Stimulated activated CD4-positive, alpha-beta T cell treated with anti-CD3 and anti-CD28 coated beads, Interleukin-4, amount 100 ng/mL, for 4 hours (primary cell): ENCODE measurements at regions not wholly inside any gene's neighbourhood (a gene's known extent, or its start where the extent isn't known, plus 50 kb on each side); places are given as distances from the start of the nearest gene placed in this dataset.

Source experiments
- DNase-seq, 2 experiments: peaks; one replicate each; pipeline ENCODE4 v3.0.0-alpha.2; 2020

DNA sequence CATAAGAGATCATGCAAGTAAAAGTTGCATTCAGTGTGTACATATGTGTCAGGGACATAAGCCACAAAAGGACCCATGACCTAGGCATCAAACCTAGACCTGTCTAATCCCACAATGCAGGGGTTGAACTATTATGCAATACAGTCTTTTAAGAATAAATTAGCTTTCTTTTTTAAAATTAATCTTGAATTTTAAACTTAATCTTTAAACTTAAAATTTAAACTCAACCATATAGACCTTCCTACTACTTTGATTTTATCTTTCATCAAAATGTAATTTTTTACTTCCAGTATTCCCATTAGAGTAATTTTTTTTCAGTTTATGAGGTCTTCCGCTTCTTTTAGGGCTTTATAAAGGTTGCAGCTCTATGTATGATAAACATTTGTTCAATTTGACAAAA, 702.9 kb downstream of the SUCLG1 start:
- no peak for DNase-seq

DNA sequence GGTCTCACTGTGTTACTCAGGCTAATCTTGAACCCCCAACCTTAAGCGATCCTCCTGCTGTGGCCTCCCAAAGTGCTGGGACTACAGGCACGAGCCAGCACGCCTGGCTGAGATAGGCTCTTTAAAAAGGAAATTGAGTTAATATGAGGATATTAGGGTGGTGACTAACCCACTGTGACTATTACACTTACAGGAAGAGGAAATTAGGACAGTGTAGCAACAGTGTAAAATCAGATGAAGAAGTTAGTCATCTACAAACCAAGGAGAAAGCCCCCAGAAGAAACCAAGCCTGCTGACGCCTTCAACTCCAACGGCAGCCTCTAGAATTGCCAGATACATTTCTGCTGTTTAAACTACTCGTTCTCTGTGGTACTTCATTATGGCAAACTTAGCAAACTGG, 711.9 kb downstream of the SUCLG1 start:
- DNase-seq = no peak

DNA sequence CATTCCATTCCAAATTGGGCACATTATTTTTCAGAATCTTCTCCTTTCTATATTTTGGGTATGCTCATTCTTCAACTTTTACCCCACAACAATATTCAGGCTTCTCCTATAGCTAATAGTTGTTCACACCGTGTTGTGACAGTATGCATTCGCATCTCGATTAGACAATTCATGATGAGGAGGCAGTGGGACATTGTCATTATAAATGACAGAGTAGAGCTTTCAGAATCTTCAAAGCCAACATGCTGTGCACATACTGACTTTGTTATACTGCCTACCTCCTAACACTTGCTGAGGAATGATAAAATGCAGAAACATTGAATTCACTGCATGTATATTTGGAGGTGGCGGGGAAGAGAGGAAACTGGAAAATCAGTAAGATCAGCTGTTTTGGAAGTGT, 714.2 kb downstream of the SUCLG1 start:
- DNase-seq = no peak

DNA sequence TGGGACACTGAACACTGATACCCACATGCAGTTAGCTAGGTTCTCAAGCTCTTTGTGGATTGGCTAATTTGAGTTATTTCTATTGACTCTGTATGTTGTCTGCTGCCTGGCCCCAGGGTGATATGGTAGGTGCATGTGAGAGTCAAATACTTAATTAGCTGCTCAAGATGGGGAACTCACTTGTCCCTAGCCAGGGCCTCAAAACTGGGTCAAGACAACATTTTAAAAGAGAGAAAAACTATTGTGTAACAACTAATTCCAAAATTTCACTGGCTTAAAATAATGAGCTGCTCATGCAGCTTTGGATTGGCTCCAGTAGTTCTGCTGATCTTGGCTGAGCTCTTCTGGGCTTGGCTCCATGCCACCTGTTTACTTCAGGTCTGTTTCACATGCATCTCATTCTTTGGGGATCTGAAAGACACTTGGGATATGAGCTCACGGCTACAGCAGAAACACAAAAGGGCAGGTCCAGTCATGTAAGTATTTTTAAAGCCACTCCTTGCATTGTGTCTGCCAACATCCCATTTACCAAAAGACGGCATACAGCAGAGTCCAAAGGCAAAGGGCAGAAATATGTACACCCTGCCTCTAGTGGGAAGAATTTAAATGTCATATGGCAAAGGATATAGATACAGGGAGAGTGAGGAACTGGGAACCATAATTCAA, 716.8 kb downstream of the SUCLG1 start:
- DNase-seq = no peak

- no peak for DNase-seq
Measured at GRCh38 chr2:83730223-83730622, 728.9 kb downstream of the SUCLG1 start.

GRCh38 chr2:83725735-83726134, 733.3 kb downstream of the SUCLG1 start:
- DNase-seq = no peak

DNA sequence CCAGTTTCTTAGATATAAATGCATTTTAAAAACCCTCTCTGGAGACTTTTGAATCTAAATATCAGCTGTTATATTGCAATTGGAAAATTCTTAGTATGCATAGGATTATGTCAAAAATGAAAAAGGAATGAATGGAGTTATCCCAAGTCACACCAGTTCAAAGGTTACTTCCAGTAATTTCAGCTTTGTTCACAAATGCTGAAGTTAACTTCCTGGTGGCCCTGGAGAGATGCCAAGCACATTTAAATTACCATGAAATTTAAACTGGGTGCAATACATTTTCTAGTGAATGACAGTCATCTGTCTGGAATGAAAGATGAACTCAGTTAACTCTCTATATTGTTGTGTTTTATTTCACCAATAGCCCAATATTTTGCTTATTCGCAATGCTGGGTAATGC, 753.9 kb downstream of the SUCLG1 start:
- no peak for DNase-seq

DNA sequence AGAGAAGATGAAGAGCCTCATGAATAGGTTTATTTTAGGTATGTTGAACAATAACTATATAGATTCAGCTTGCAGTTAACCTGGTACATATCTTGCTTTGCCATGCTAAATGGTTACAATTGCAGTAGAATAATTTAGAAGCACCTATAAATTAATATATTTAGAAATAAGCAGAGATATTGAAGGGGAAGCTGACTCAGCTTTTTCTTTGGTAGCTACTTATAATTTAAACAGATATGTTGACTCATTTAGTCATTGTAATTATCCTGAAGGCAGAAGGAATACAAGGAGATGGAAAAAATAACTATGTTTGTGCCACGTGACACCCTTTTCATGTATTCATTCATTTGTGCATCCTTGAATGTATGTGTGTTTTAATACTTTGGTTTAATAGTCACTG, 755.5 kb downstream of the SUCLG1 start:
- DNase-seq = no peak

GRCh38 chr2:83696838-83697237, 762.2 kb downstream of the SUCLG1 start:
- no peak for DNase-seq

DNA sequence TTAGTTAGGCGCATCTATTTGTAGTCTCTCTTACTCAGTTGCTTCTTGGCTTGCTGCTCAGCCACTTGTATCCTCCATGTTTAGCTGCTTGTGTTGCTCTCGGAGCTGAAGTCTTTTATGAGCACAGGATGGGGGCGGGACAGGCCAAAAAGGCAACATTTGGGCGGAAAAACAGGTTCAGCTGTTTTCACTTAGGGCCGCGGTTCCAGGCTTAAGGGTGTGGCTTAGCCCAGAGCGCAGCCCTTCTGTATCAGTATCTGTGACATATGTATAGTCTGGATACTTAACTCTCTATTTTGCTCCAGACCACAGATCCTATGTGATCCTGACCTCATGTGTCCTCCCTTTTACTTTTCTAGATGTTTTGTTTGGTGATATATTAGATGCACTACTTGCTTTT, 763.5 kb downstream of the SUCLG1 start:
- DNase-seq = no peak

DNA sequence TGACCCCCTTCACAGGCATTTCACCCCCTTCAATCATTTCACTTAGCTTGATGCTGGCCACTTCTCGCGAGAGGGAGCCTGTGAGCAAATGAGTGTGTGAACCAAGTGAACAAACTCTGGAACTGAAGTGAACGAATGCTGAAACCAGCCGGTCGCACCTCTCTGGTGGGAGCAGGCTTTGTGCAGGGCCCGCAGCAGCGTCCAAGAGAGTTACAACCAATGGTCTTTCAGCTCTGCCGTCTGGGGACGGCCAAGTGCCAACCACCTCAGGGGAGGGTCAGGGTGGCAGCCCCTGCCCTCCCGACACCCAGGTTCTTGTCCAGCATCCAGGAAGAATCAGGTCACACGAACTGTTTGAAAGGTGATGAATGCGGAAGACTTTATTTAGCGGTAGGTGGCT, 764.0 kb downstream of the SUCLG1 start:
- no peak for DNase-seq

DNA sequence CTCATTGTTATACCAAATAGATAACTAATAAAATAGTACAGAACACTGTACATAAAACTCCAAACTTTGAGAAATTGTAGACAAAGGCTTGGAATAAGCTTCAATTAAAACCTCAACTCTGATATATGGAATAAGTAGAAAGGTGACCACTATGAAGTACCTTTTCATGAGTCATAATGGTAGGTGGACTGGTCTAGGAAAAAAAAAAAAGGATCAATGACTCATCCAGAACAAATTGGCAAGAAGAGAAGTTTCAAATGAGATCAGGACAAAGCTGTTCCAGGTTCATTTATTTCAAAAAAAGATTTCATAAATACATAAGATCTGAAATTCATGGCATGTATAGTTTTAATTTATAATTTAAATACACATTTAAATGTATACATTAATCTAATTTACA, 769.7 kb downstream of the SUCLG1 start:
- no peak for DNase-seq

- DNase-seq = no peak
Measured at GRCh38 chr2:83686863-83687262, 772.2 kb downstream of the SUCLG1 start.

DNA sequence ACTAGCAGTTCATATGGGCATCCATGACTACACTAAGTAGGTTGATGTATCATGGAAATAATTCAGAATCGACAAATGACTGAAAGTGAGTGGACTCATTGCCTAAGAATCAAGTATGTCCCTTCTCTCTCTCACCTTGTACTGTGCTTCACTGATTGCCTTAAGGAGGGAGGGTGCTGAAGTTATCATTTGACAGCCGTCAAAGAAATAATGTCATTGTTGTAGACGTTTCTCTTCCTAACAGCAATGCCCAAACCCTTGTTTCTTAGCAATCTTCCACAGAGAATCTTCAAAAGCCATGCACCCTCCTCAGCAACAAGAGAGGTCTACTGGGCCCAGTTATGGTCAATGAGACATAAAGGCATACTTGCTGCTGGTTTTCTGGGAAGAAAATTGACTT, 785.0 kb downstream of the SUCLG1 start:
- DNase-seq = no peak

DNA sequence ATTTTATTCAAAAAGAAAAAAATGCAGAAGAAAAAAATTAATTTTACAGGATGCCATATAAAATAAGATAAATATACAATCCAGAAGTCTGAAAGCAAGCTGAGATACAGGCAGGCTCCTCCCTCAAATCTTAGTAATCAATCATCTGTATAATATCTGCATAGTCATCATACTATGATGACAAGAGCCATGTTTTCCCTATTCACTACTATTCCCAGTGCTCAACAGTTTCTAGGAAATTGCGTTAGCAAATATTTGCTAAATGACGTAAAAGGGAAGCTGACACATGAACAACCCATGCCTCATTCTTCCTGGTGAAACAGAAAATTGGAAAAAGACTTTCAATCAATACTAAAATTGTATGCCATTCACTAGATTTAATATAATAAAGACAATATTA, 793.2 kb downstream of the SUCLG1 start:
- no peak for DNase-seq

DNA sequence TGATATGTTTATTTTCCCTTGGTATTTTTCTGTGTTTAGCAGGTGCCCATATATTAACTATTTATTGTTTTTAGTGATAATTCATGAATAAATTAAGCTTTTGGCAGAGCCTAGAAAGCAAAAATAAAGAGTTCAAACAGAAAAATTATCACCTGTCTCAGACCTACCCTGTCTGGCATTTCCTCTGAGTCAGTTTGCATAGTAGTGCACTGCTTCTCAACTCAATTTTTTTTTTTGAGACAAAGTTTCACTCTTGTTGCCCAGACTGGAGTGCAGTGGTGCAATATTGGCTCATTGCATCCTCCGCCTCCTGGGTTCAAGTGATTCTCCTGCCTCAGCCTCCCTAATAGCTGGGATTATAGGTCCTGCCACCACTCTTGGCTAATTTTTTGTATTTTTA, 793.9 kb downstream of the SUCLG1 start:
- no peak for DNase-seq

DNA sequence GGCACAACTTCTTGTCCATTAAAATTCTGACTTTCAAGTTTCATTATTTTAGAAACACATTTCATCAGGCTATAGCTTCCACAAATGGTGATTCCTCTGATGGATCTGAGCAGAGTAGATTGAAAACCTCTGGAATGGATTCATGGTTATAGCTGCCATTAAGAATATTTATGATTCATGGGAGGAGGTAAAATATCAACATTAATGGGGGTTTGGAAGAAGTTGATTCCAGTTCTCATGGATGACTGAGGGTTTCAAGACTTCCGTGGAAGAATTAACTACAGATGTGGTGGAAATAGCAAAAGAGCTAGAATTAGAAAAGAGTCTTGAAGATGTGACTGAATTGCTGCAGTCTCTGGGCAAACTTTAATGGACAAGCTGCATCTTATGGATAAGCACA, 797.4 kb downstream of the SUCLG1 start:
- DNase-seq = no peak

DNA sequence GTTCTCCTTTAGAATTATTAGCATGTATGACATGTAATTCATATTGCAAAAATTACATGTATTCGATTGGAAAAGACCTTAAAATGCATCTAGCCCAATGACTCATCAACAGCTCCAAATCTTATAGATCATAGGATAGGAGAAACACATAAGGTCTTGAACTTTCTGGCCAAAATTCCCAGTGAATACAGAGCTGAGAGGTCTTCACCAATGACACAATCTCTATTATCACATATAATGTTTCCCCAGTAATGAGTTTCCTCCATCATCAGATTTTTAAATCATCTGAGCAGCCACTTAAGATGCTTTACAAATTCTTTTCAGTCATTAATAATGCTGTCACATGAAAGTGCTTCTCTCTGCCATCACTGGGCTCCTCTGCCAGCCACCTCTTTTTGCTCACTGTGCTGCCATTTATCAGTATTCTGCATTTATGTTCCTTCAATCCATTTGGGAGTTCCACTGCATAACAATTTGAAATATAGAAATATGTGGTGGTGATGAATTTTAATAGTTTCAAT, 804.9 kb downstream of the SUCLG1 start:
- DNase-seq = no peak

GRCh38 chr2:83650898-83651297, 808.2 kb downstream of the SUCLG1 start:
- DNase-seq = no peak

DNA sequence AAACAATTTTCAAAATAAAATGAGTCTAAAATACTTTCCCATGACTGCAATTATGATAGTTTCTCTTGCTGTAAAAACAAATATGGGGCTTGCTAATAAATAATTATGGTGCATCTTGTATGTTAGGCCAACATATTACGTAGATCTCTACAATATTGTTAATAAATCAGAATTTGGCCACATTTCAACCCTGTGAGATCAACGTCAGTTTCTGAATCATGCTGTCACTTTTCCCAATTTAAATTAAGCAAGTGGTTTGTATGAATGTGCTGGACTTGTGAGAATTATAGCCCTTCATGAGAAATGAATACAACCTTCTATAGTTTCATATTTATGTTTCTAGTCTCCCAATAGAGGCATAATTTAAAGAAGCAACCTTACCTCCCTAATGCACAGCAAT, 808.9 kb downstream of the SUCLG1 start:
- DNase-seq = no peak

DNA sequence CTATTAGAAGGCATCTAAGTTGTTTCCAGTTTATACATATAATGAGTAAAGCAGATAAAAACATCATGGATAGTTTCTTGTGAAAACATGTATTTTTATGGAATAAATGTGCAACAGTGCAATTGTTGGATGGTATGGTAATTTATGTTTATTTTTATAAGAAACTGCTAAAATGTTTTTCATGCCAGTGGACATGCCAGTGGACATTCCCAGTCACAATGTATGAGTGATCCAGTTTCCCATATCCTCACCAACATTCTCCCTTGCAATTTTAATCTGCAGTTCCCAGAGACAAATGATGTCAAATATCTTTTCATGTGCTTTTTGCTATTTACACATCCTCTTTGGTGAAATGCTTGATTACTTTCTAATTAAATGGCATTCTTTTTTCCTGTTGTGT, 818.6 kb downstream of the SUCLG1 start:
- no peak for DNase-seq

DNA sequence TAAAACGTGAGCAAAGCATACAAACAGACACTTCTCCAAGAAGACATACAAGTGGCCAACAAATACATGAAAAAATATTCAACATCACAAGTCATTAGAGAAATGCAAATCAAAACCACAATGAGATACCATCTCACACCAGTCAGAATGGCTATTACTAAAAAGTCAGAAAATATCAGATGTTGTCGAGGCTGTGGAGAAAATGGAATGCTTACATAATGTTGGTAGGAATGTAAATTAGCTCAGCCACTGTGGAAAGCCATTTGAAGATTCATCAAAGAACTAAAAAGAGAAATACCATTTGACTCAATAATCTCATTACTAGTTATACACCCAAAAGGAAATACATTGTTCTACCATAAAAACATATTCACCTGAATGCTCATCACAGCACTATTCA, 825.7 kb downstream of the SUCLG1 start:
- DNase-seq = no peak

DNA sequence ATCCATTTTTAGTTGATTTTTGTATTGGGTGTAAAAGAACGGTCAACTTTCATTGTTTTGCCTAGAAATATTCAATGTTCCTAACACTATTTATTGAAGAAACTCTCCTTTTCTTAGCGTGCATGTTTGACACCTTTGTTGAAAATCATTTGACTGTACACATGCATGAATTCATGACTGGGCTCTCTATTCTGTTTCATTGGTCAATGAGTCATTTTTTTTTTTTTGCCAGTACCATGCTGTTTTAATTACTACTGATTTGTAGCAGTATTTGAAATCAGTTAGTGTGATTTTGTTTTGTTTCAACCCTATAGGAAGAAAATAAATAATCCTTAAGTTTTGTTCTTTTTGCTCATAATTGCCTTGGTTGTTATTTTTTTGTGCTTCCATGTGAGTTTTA, 828.7 kb downstream of the SUCLG1 start:
- DNase-seq = no peak

- no peak for DNase-seq
Measured at GRCh38 chr2:83615511-83615910, 843.6 kb downstream of the SUCLG1 start.

DNA sequence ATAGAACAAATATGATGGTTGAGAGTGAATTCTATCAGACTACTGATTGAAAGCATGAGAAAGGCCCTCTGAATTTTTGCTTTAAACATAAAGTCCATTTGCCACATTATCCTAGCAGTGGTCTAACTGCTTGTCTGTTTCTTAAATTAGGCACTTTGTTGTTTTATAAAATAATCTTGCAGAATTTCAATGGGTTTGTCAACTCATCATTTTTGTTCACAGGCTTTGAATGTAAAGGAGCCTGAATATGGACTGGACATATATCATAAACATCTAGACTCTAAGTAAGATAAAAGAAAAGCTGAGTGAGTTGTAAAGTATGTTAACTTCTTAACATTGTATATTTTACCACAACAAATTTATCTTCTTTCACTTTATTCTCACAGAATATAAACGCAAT, 845.9 kb downstream of the SUCLG1 start:
- DNase-seq = no peak

GRCh38 chr2:83602753-83603152, 856.3 kb downstream of the SUCLG1 start:
- no peak for DNase-seq
